NCI-H1105 treated with DMSO at 0.1 percent for 48 hours (cell line): ENCODE measurements at regions not wholly inside any gene's neighbourhood (a gene's known extent, or its start where the extent isn't known, plus 50 kb on each side); places are given as distances from the start of the nearest gene placed in this dataset.
A peak's percentile ranks its signal among the peaks of the same experiment; 100 is the strongest.

ENCODE experiments used
- DNase-seq: peaks from one replicate; lab custom pipeline; 2025; lab: John Stamatoyannopoulos, UW

DNA sequence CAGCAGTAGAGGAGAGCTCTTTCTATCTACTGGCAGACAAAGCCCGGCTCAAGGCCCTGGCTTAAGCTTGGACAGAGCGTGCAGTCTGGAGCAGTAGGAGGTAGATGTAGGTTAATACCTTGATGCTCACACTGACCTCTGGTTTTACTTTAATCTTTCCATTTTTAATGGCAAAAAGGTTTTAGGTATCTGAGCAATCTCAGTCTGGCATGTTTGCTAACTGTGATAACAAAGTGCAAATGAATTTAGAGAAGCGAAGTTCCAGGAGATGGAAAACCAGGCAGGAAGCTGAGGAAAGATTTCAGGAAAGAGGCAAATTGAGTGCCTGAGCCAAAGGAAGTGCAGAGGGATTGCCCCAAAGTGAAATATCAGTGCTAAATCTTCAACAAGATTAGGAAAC, 356.6 kb downstream of the FOXO1 start:
- DNase-seq: no peak

GRCh38 chr13:40311356-40312101, 354.9 kb downstream of the FOXO1 start:
- DNase-seq: no peak

GRCh38 chr13:40313269-40314200, 352.9 kb downstream of the FOXO1 start:
- no peak for DNase-seq

GRCh38 chr13:40315416-40316064, 350.9 kb downstream of the FOXO1 start:
- no peak for DNase-seq

- DNase-seq: no peak
Observed at GRCh38 chr13:40316301-40316700, 350.1 kb downstream of the FOXO1 start.

DNA sequence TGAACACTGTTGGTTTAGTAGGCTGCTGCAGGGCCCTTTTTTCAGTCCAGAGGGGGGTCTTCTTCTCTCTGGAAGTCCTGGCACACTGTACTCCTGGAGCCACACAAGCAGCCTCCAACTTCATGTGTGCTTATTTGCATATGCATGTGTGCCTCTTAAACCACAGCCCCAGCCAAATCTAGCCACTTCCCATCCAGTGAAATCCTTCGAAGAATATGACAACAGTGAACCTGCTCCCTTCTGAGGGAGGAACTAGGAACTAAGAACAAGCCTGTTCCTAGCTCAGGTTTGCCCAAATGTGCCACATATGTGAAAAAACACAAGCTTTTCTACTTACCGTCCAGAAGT, 348.5 kb downstream of the FOXO1 start:
- DNase-seq: no peak

DNA sequence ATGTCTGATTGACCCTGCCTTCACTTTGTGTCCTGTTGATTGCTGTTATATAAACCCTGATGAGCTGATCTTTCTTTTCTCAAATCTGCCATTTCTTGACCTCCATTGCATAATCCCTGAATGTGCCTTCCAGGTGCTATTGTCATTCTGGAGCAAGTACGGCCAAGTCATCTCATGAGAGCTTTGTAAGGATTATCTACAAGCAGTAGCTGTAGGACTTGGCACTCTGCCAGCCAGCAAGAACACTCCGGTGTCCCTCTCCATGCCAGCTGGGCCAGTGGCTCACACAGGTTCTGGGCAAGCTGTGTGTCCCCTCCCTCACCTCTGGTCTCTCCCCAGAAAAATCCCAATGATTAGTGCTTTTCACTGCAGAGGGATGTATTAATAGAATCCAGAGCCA, 348.1 kb downstream of the FOXO1 start:
- DNase-seq: peak; percentile 40

DNA sequence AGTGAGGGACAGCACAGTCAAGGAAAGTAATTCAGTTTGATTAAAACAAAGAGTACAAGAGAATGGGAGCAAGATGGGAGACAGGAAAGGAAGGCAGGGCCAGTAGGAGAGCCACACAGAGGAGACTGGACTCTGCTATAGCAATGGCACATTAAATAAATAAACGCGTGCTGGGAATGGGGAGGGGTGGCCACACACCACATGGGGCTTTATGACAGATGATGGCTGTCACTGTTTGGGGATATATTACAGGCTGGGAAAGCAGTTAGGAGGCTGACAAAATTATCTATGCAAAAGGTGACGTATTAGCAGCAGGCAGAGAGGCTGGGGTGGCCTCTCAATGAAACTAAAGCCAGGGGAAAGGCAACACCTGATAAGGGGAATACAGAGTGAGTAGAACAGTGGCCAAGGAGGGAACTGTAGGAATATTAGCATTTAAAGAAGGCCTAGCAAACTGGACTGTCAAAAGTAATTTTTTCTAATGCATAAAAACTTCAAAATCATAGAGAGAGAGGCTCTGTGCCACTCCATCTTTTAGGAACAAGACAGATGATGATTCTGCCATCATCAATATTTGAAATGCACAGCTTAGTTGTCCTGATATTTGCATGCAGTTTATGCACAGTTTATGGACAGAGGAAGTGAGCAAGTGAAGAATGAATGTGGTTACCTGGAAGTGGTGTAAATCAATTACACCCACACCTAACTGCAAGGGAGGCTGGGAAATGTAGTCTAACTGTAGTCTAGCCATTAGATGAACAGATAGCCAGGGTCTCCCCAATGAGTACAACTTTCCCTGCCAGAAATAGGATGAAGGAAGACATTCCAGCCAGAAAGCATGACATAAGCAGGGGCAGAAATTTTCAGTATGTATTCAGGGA, 346.5 kb downstream of the FOXO1 start:
- no peak for DNase-seq

DNA sequence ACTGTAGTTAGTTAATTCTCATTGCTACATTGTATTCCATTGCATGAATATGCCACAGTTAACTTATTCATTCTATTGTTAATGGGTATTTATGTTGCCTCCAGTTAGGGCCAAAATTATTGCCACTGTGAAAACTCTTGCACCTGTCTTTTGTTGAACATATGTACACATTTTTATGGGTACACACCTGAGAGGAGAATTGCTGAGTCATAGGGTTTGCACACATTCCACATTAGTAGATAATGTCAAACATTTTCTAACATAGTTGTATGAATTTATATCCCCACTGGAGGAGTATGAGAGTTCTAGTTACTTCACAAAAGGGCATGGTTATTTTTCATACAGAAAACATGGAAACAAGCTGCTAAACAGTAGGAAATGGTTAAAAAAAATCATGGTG, 338.4 kb downstream of the FOXO1 start:
- DNase-seq: no peak

DNA sequence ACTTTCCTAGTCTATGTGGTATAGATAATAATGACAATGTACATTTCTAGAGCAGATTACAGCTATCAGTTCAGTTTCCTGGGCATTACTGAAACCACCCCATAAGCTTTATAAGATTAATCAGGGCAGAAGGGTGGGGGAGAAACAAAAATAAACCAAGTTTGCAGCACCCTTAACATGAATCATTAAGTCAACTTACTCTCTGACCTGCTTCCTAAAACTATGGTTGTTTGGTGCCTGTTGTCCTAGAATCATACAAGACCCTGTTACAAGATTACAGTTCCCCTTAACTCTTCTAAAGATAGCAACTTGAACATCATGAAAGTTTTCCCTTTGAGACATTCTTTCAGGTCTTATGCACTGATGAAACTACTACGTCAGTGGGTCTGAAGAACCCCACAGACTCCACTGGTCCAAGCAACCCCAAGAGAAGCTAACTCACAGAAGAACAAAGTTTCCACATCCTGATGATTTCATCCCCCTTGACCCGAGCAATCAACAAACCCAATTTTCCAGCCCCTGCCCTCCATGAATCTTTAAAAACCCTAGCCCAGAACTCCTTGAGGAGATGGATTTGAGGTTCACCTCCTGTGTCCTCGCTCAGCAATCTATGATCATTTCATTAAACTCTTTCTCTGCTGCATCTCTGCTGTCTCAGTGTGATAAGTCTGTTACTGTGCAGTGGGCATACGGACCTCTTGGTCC, 336.5 kb downstream of the FOXO1 start:
- DNase-seq: no peak

GRCh38 chr13:40330950-40331349, 335.5 kb downstream of the FOXO1 start:
- no peak for DNase-seq

DNA sequence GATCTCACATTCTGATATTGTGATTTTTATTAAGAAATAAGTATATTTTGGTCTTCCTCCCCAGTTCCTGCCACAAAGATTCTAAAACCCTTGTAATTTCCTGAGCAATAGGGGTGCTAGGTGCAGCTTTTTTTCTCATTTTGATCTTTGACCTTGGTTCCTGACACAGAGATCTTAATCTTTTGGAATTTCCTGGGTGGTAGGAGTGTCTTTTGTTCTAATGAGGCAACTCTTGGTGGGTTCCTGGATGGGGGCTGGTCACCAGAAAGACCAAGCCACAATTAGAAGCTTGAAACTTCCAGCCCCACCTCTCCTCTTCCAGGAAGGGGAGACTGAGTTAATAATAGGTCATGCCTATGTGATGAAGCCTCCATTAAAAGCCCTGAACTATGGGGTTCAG, 334.6 kb downstream of the FOXO1 start:
- no peak for DNase-seq

DNA sequence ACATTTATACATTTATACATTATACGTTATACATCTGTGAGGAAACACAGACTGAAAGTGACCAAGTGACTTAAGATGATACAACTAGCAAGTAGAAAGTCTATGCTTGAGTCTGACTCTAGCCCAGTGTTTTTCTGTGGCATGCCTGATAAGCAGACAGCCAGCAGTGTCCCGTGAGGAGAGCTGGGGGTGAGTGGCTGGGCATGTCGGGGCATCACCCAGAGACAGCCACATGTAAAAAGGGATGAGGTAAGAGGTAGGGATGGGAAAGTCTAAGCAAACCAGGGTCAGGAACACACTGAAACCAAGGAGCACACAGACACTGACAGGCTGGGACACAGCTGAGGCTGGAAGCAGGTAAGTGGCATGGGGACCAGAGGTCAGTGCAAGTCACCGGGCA, 333.2 kb downstream of the FOXO1 start:
- DNase-seq: no peak

GRCh38 chr13:40334031-40334430, 332.4 kb downstream of the FOXO1 start:
- DNase-seq: no peak

- DNase-seq: no peak
Observed at GRCh38 chr13:40334616-40335015, 331.8 kb downstream of the FOXO1 start.

DNA sequence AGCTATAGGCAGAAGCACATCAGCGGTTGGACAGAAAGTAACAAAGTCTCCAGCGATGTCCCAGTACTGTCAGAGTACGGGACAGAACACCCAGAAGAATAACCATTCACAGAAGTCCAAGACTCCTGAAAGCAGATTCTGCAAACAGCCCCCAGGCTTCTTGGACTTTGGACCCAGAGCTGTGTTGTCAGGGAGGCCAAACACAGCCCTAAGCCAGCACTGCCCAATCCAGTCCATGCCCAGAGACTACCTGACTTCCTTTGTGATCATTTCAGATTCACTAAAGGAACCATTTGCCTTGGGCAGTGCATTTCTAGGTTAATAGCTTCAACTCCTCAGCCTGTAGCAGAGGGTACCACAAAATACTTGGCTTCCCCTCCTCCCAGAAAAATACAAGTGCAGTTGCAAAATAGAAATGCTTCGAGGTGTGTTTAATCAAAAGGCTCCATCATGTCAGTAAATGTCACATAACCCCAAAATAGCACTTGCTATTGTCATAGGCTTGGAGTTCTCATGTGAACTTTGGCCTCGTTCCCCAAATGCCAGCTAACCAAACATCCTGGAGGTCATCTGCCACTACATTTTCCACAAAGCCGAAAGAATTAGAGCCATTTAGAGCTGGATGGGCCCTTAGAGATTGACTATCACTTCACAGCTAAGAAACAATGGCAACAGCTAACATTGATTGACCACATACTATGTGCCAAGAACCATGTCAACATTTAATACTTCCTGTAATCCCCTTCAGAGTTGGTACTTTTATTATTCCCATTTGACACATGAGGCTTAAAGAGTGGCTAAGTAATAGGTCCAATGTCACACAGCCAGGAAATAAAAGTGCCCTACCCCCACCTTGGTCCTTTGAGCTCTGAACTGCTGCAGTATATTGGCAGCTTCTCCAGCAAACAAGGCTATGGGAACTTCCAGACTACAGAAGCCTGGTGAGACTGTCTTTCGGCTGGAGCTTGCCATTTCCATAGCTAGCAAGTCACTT, 329.9 kb downstream of the FOXO1 start:
- DNase-seq: no peak

GRCh38 chr13:40337651-40338050, 328.8 kb downstream of the FOXO1 start:
- DNase-seq: no peak

- DNase-seq: no peak
Observed at GRCh38 chr13:40338217-40338616, 328.2 kb downstream of the FOXO1 start.

DNA sequence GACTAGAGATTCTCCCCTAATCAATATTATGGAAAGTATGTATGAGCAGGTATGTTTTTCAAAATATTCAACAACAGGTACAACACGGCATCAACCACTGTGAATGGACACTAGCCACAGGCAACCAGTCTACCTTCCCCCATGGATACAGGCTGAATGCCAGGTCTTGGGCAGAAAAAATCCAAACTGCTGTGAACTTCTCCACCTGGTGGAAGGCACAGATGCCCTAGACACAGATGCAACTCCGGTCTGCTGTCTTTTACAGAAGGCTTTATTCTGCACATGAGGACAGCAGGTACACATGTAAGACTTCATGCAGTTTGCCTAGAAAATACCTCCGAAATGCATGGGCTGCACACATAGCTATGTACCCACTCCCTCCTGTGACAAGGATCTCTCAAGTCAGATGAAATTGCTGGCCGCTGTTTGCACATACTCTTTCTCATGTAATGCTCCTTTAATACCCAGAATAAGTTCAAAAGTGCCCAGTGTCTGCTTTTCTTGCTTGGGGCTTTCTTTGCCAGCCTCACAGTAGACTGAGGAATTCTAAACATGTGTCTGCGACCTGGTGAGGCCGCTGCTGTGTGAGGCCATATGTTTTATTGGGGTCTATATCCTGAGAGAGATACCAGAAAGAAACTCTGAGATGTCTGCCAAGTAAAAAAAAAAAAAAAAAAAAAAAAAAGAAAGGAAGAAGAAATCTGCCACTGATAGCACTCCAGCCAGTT, 325.9 kb downstream of the FOXO1 start:
- DNase-seq: no peak
